ENCODE measurements at regions not wholly inside any gene's neighbourhood (a gene's known extent, or its start where the extent isn't known, plus 50 kb on each side); places are given as distances from the start of the nearest gene placed in this dataset.

- TF ChIP-seq CTCF (IDR thresholded peaks at IDR 0.05) (no peak), POLR2AphosphoS5 (IDR thresholded peaks at IDR 0.05; ENCODE audit: insufficient read depth in 1 of 2, low read depth in 1 of 2) (no peak), POLR2A (IDR thresholded peaks at IDR 0.05) (no peak)
Observed at GRCh38 chr16:64121473-64121872, 1000.4 kb downstream of the CDH11 start.

Measured in vagina (tissue), 2 donors.